Globus pallidus (tissue), 1 donor: ENCODE measurements at regions not wholly inside any gene's neighbourhood (a gene's known extent, or its start where the extent isn't known, plus 50 kb on each side); places are given as distances from the start of the nearest gene placed in this dataset.
A peak's percentile ranks its signal among the peaks of the same experiment; 100 is the strongest.
"Not testable (repeated sequence)": the region's sequence is repeated elsewhere in the genome, so short reads cannot be mapped to it uniquely, and the experiment has no call there.

Experiments
- DNase-seq: peaks from one replicate; pipeline ENCODE4 v3.0.0-alpha.2; 2015; ENCODE audit warnings: low spot score

DNA sequence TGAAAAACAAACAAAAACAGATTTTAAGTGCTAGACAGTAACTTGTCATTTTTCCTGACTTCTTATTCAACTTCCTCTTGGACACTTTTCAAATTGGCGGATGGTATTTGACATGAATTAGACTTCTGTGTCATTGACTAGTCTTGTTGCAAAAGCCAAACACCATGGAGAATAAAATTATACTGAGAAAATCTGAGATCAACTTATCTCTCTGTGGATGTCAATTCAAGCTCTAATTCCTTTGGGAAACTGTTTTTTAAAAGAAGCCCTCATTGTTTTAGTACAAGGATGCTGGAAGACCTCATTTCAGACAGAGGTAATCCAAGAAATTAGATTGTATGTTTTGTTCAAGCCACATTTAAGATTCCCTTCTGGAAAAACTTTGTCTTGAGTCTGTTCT is 831.0 kb downstream of the SEMA5A start:
- DNase-seq = no peak

DNA sequence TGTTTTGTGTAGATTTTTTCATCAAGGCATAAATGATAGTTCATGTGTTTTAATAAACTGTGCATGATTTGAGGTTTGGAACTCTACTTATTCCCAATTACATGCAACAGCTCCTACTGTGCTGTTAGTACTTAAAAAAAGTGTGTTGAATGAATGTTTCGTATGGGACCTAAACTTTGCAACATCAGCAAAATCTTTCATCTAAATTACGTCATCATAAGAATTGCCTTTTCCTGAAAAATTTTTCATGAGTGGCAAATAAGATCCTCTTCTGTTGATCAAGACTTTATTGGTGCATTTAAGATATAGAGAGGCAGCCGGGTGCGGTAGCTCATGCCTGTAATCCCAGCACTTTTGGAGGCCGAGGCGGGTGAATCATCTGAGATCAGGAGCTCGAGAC is 826.1 kb downstream of the SEMA5A start:
- no peak for DNase-seq

DNA sequence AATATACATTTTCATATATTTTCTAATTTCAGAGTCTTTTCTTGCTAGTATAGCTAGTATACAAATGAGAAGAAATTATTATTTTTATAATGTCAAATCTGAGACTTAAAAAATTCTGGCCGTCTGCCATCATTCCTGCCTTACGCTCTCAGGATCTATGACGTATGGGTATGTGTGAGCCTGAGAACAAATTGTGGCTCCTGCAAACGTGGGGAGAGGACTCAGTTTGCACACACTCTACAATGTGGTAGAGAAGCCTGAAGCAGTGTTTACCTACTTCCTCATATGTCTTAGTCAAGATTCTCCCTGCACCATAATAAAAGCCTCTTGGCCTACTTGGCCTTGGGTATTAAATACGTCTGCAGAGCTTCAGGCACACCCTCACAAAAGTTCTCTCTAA is 825.4 kb downstream of the SEMA5A start:
- no peak for DNase-seq

DNA sequence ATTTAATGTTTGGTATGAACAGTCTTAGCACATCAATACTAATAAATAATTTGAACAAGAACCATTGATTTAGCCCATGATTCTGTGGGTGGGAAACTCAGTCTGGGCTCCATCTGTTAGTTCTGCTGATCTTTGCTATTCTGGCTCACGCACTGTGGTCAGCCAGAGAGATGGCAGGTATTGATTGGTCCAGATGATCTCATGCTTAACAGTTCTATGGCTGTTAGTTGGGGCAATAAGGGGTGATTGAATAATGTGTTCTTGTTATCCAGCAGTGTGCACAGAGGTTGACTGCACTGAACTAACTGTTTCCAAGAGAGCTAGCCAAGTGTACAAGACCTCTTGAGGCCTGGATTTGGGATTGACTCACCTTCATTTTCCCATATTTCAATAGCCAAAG is 824.3 kb downstream of the SEMA5A start:
- DNase-seq = no peak

DNA sequence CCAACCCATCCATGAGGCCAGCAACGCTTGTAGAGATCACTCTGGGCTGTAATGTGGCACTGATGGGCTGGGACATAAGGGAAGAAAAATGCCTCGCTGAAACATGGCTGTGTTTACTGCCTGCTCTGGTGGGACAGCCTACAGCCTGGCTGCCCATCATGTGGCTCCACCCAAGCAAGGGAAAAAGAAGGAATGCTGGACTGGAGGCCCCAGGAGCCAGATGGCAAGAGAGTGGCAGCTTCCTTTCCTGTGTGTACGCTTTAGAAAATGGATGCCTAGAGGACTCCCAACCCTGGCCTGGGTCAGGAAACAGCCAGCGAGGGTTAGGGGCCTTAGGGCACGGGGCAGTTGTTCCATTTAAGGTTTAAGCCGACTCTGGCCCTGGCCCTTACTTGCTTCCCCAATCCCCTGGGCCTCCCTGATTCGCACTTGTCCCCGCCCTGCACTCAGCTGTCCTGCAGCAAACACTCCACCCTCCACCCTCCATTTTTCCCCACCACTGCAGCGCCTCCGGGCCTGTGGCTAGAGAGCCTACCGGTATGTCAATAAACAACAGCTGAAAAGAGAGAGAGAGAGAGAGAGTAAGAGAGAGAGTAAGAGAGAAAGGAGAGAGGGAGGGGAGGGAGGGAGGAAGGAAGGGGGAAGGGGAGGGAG is 819.4 kb downstream of the SEMA5A start:
- DNase-seq = no peak

DNA sequence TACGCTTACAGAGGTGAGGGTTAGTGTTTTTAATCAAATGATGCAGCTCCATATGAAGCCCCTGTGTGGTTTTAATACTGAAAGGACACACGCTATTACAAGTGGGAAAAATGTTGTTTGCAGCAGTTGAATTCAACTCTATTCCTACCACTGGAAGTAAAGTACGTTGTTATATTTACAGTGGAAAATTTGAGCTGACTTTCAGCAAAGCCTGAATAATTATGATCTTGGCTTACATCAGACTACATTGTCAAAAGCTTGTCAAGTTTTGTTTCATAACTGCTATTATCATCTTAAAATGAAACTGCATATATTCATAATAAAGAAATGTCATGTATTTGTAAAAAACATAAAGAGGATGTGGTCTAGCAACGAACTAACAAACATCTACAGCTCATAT is 818.5 kb downstream of the SEMA5A start:
- DNase-seq = no peak

DNA sequence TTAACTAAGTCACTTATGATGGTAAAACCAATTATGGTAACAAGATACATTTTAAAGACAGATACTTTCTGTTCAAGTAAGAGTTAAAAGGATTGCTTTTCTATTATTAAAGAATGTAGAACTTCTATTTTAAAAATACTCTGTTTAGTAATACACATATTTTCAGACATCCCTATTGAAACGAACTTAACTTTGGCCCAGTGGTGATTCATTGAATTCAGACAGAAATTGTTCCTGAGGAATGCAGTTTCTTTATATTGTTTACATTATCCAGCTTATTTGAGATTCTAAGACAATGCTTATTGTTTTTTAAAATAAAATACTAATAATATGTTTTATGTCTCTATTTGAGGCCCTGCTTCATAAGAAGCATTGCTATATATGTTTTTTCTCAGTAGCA is 816.4 kb downstream of the SEMA5A start:
- no peak for DNase-seq

DNA sequence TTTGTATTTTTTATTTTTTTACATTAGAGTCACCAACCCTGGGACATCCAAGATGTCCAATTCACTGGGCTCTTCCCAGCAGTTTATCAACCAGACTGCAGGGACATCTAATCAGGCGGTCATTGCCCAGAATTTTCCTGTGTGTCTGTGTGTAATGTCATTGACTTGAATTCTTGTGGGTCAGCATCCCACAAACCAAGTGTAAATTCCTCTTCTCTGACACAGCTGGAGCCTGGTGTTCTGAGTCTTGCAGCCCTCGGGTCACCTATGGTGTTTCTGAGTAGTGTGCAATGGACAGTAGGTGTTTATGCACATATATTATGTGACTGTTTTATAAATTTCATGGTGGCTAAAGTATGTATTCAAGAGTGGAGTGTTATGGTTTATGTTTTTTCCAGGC is 815.7 kb downstream of the SEMA5A start:
- DNase-seq = no peak

DNA sequence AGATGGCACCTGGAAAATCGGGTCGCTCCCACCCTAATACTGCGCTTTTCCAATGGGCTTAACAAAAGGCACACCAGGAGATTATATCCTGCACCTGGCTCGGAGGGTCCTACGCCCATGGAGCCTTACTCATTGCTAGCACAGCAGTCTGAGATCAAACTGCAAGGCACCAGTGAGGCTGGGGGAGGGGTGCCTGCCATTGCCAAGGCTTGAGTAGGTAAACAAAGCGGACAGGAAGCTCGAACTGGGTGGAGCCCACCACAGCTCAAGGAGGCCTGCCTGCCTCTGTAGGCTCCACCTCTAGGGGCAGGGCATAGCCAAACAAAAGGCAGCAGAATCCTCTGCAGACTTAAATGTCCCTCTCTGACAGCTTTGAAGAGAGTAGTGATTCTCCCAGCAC is 814.8 kb downstream of the SEMA5A start:
- DNase-seq = not testable (repeated sequence)

DNA sequence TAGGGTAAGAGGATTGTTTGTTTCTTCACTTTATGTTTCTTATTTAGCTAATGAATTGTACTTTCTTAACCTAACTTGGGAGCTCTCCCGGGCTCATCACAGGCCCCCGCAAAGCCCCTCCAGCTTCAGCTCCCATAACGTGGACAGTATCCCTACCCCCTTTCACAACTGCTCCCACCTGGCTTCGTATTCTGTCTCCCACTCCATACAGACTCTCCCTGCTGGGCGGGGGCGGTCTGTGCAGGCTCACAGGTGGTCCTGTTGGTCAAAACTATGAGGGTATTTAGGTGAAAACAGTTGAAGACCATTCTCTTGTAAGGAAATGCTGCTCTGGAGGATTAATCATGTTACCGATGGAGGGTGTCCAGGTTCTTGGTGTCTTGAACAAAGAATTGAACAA is 805.3 kb downstream of the SEMA5A start:
- DNase-seq = no peak

DNA sequence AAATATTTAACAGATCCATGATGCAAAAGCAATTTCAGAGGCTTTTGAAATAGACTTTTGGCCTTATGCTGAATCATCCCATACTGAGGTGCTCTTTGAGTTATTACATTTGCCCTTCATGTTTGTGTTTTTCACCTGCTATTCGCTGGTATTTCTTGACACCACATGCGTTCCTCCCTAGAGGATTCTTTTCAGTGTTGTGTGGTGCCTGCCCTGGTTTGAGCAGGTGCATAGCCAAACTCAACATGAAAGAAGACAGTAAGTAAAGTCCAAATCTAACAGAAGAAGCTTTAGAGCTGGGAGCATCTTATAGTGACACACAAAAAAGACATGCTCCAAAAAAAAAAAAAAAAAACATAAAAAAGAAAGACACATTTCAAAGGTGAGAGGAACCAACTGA is 796.3 kb downstream of the SEMA5A start:
- DNase-seq = no peak

DNA sequence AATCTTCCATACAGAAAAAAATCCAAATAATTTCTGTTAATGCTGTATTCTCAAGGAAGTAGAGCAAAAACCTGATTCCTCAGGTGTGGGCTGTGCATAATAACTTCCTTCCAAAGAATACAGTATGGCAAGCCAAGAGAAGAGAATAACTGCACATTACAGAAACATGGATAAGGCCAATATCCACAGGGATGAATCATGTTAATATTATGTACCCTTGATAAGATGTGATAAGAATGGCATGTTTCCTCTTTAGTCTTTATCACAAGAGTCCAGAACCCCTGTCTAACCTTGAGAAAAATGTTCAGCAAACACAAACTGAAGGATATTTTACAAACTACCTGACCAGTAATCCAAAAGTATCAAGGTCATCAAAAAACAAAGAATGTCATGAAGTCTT is 795.8 kb downstream of the SEMA5A start:
- DNase-seq = no peak

DNA sequence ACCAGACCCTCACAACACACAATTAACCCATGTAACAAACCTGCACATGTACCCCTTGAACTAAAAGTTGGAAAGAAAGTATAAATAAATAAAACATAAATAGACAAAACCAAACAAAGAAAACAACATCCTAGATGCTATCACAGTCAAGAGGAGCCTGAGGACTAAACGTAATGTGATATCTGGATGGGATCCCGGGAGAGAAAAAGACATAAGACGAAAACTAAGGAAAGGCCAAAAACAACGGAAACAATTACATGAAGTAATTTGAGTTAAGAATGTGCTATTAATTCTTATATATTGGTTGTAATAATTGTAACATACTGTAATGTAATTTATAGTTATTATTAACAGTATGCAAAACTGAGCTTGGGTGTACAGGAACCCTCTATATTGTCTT is 793.9 kb downstream of the SEMA5A start:
- no peak for DNase-seq

DNA sequence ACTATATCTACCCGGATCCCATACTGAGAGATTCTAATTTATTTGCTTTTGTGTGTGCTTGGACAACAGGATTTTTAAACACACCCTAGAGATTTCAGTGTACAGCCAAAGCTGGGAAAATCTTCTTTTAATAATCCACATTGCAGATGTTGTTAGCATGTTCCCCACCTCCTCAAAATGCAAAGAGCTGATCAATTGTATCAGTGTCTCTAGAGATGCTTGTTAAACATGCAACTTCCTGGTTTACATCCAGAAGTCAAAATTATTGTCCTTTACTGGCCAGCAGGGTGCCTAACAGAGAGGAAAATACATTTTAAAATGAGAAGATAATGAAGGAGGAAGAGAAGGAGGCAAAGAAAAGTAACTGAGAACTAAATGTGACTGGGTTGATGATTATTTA is 793.3 kb downstream of the SEMA5A start:
- DNase-seq = no peak

DNA sequence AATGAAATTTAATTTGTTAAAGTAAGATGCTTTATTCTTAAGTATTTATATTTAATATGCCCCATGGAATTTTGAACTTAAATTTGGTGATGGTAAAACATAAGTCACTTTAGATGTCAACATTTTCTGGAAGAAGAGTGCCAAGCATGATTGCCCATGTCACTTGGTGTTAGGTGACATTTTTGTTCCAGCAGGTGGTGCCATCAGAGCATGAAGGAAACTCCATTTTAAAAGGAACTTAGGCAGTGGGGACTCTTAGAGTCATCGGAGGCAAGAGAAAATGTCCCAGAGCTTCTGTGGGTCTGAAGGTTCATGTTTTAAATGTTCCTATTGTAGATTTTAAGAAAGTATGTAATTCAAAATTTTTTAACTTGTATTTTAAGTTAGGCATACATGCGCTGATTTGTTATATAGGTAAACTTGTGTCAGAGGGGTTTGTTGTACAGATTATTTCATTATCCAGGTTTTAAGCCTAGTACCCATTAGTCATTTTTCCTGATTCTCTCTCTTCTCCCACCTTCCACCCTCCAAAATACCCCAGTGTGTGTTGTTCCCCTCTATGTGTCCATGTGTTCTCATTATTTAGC is 789.3 kb downstream of the SEMA5A start:
- peak; percentile 76 for DNase-seq

DNA sequence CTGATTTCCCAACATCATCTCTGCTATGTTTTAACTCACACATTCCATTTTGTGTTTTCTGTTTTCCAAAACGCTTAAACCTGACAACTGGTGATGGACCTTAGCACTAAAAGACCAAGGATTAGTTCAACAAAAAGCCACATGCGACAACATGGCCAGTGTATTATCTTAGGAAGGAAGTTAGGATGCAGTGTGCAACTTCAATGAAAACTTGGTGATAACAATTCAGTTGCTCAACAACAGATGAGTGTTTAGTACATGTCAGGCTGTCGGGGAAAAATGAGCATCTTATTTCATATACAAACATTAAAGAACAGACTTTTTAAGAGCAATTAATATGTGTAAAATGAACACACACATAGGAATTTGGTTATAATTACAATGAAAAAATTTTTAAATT is 780.0 kb downstream of the SEMA5A start:
- DNase-seq = no peak

DNA sequence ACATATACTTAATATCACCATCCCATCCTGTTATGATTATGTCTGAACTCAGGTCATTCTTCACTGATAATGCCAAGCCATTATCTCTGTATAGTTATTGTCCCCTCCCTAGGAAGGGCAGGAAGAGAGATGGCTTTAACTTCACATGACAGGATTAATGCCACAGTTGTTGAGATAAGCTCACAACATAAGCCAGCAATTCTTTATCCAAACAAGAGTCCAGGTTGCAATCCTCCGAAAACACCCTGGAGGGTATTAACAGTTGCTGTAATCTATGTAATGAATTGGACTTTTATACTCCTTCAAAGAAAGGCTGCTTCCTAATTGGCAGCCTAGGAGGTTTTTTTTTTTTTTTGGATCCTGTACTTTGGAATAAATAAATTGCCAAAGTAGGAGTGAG is 779.4 kb downstream of the SEMA5A start:
- no peak for DNase-seq

DNA sequence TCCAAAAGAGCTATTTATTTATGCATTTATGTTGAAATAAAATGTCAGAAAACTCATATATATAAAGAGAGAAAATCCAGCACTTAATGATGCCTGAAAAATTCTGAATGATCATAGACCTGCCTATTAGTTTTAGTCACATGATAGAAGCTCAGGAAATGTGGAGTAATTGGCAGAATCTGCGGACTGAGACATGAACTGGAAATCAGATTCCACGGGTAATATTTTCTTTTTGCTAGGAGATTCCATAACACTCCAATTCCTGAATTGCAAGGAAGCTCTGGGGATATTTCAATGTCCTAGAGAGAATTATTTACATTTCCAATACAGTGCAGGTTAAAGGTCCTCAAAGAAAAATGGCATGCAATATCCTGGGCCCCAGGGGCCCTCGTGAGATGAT is 778.8 kb downstream of the SEMA5A start:
- DNase-seq = no peak

DNA sequence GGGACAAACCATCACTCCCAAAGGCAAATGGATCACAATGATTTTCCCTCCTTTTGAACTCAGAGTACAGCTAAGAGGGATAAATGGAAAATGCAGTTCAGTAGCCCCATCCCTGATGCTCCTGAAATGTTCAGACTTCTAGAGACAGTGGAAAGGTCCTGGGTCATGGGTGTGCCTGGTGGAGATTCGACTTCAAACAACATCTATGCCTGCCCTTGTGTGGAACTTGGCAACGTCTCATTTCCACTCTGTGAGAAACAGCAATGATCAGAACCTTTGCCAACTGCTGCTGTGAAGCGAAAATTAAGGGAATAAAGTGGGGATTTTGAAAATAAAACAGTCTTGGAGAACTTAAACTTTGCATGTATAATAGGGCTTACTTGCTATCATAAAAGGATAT is 778.1 kb downstream of the SEMA5A start:
- no peak for DNase-seq

DNA sequence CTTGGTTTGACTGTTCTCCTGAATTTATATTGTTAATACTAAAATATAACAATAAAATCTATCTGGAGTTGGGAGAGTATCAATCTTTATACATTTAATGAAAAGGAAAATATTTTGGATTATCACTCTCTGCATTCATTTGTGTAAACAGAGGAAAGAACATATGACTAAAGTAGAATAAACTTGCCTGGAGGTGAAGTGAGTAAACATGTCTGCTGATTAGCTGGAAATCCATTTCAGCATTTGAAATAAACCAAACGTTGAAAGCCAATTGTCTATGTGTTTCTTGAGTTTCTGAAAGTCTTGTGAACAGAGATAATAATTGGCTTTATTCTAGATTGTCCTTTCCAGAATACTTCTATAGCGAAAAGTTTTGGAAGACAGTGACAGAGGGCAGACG is 776.2 kb downstream of the SEMA5A start:
- DNase-seq = no peak

DNA sequence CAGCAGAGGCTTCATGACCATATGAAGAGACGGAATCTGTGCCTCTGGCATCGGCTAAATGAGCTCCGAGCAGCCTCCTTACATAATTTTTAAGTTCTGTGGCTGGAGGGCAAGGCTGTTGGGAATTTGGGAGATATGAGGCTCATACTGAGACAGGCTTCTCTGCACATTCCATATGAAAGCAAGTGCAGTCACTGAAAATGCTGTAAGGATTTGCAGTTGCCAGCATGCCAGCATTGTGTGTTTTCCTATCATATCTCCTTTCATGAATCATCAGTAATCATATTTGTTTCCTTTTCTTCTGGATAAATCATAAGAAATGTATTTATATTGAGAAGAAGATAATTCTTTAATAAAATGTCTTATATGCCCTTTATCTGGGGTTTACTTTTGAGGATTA is 775.4 kb downstream of the SEMA5A start:
- no peak for DNase-seq

DNA sequence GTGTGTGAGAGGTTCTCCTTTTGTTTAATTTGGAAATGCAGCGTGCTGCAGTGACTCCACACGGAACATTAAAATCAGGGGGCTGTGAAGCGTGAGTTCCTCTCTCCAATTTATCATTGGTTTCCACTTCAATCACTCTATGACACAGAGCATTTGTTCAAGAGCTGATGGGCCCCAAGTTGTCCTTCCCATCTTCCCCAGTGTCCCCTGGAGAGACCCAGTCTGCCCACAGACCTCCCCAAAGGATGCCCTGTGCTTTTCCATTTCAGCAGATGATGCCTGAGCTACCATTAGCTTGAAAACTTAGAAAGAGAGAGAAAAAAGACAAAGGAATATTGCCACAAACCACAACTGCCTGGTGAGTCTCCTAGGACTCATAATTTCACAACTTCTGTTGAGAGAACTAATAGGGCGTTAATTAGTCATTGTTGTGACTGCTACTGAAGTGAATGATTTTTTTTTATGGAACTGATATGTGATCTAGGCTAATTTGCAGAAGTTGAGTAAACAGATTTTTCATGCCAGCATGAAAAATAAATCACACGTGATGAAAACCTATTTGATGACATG is 772.7 kb downstream of the SEMA5A start:
- no peak for DNase-seq

DNA sequence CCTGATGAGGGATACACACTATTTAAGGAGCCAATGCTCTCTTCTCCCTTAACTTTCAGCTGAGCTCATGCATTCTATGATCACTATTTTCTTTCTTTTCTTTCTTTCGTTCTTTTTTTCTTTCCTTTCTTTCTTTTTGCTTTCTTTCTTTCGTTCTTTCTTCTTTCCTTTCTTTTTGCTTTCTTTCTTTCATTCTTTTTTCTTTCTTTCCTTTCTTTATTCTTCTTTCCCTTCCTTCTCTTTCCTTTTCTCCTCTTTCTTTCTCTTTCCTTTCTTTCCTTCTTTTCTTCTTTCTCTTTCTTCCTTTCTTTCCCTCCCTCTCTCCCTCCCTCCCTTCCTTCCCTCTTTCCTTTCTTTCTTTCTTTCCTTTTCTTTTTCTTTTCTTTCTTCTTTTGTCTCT is 761.2 kb downstream of the SEMA5A start:
- no peak for DNase-seq

DNA sequence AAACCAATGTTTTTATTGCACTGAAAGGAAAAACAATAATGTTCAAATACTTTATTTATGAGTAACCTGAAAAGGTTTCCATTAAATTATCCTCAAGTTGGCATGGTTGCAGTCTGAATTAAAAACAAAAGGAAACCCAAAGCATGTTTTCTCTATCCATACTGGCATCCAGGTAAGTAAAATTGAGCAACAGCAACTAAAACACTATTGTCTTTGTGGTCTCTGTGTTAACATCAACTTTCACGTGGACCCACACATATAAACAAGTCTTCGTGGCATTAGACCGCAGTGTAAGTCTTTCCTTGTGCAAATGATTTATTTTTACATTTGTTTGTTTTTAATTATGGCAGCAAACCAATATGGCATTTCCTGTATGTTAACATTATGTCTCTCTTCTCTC is 757.6 kb downstream of the SEMA5A start:
- DNase-seq = no peak
